Mucosa of rectum (tissue), 2 donors: ENCODE measurements at regions not wholly inside any gene's neighbourhood (a gene's known extent, or its start where the extent isn't known, plus 50 kb on each side); places are given as distances from the start of the nearest gene placed in this dataset.
"Not testable (repeated sequence)": the region's sequence is repeated elsewhere in the genome, so short reads cannot be mapped to it uniquely, and the experiment has no call there.

ENCODE experiments used
- H3K27ac ChIP-seq, 2 donors: one replicate each; pipeline ENCODE4 v1.7.0; 2013; ENCODE audit warnings: inconsistent platforms in 2 of 2, low read depth in 2 of 2, low read length in 2 of 2
- H3K27me3 ChIP-seq, 2 donors: one replicate each; pipeline ENCODE4 v1.7.0; 2013; ENCODE audit warnings: low read length in 2 of 2; ENCODE audit not compliant: control insufficient read depth in 2 of 2, insufficient read depth in 2 of 2
- H3K36me3 ChIP-seq, 2 donors: one replicate each; pipeline ENCODE4 v1.7.0; 2013; ENCODE audit warnings: low read length in 2 of 2; ENCODE audit not compliant: control insufficient read depth in 2 of 2, insufficient read depth in 2 of 2
- H3K4me1 ChIP-seq, 2 donors: one replicate each; pipeline ENCODE4 v1.7.0; 2013; ENCODE audit warnings: low read length in 2 of 2, mild to moderate bottlenecking in 1 of 2; ENCODE audit not compliant: control insufficient read depth in 2 of 2, insufficient read depth in 2 of 2
- H3K4me3 ChIP-seq, 2 donors: one replicate each; pipeline ENCODE4 v1.7.0; 2013; ENCODE audit warnings: low read length in 2 of 2
- H3K9ac ChIP-seq, 2 donors: one replicate each; pipeline ENCODE4 v1.7.0; 2013; ENCODE audit warnings: low read length in 2 of 2, low read depth in 1 of 2, mild to moderate bottlenecking in 1 of 2
- H3K9me3 ChIP-seq, 2 donors: one replicate each; pipeline ENCODE4 v1.7.0; 2013; ENCODE audit warnings: low read length in 2 of 2; ENCODE audit not compliant: control insufficient read depth in 2 of 2
- donor health status: healthy.
- donor health status: Normal muscosa, but diverticular disease.

DNA sequence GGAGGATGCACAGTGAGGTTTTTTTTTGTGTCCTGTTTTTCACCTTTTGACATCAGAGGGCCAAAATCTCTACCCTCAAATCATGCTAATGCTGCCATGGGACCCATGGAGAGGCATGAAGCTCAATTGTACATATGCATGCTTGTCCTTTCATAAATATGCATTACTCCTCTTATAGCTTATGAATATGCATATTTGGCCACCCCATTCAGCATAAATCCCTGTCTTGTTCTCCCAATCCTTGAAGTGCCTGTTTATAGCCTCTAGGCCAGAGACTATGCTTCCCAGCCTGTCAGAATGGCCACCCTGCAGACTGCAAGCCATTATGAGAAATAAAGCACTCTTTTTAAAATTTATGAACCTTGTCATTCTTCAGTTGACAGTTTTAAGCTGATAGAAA, 696.4 kb upstream of the ZNF804A start:
- Histone ChIP-seq H3K27me3 (no peaks in the 10 kb centered on the region), H3K4me3 (no peak overlapping the region), H3K9me3 (no peaks in the 10 kb centered on the region), H3K27ac (no peak overlapping the region), H3K9ac (no peak overlapping the region), H3K36me3 (no peaks in the 10 kb centered on the region), H3K4me1 (no peaks in the 10 kb centered on the region)

DNA sequence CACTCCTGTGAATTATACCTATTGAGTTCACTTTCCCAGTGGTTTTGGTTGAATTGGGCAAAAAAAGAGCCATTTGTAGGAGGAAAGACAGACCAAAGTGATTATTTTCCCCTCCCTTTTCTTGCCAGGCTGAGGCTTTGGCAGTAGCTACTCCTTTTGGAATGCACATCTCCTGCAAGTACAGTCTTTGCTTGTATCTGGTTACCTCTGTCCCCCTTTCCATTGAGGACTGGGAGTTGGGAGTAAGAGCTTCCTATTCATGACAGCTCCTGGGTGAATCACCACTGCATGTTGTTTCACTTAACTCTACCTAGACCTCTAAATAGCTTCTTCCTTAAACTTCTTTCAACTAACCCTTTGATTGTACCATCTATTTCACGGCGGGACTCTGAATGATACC, 695.3 kb upstream of the ZNF804A start:
- H3K27me3 ChIP-seq, result no peaks in the 10 kb centered on the region
- H3K9me3 ChIP-seq, result no peaks in the 10 kb centered on the region
- no peak overlapping the region for H3K4me3 ChIP-seq
- no peak overlapping the region for H3K9ac ChIP-seq
- H3K27ac ChIP-seq, result no peak overlapping the region
- no peaks in the 10 kb centered on the region for H3K4me1 ChIP-seq
- H3K36me3 ChIP-seq, result no peaks in the 10 kb centered on the region

DNA sequence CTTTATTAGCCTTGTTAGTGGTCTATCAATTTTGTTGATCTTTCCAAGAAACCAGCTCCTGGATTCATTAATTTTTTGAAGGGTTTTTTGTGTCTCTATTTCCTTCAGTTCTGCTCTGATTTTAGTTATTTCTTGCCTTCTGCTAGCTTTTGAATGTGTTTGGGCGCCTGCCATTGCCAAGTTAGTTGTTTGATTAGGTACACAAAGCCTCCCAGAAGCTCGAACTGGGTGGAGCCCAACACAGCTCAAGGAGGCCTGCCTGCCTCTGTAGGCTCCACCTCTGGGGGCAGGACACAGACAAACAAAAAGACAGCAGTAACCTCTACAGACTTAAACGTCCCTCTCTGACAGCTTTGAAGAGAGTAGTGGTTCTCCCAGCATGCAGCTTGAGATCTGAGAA, 682.3 kb upstream of the ZNF804A start:
- not testable (repeated sequence) for H3K36me3 ChIP-seq, H3K9me3 ChIP-seq, H3K9ac ChIP-seq, H3K4me3 ChIP-seq, H3K4me1 ChIP-seq, H3K27ac ChIP-seq, H3K27me3 ChIP-seq

DNA sequence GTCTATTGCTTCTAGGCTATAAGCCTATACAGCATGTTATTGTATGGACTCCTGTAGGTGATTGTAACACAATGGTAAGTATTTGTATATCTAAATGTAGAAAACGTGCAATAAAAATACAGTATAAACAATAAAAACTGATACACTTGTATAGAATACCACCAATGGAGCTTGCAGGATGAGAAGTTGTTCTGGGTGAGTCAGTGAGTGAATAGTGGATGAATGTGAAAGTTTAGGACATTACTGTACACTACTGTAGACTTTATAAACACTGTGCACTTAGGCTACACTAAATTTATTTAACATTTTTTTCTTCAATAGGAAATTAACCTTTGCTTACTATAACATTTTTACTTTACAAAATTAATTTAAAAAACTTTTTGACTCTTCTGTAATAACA, 679.2 kb upstream of the ZNF804A start:
- no peak overlapping the region for H3K4me3 ChIP-seq
- H3K9ac ChIP-seq, result no peak overlapping the region
- no peaks in the 10 kb centered on the region for H3K27me3 ChIP-seq
- H3K4me1 ChIP-seq, result no peaks in the 10 kb centered on the region
- H3K36me3 ChIP-seq, result no peaks in the 10 kb centered on the region
- no peaks in the 10 kb centered on the region for H3K9me3 ChIP-seq
- H3K27ac ChIP-seq, result no peak overlapping the region

DNA sequence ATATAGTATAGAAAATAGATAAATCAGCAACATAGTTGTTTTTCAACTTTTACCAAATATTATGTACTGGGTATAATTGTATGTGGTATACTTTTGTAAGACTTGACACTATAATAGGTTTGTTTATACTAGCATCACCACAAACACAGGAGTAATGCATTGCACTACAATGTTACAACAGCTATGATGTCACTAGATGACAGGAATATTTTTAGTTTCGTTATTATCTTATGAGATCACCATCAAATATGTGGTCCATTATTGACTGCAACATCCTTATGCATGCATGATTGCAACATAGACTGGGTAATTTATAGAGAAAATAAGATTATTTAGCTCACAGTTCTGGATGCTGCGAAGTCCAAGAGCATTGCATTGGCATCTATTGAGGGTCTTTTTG, 678.4 kb upstream of the ZNF804A start:
- H3K9ac ChIP-seq, result no peak overlapping the region
- no peaks in the 10 kb centered on the region for H3K4me1 ChIP-seq
- H3K27me3 ChIP-seq, result no peaks in the 10 kb centered on the region
- H3K27ac ChIP-seq, result no peak overlapping the region
- H3K36me3 ChIP-seq, result no peaks in the 10 kb centered on the region
- no peak overlapping the region for H3K4me3 ChIP-seq
- H3K9me3 ChIP-seq, result no peaks in the 10 kb centered on the region

DNA sequence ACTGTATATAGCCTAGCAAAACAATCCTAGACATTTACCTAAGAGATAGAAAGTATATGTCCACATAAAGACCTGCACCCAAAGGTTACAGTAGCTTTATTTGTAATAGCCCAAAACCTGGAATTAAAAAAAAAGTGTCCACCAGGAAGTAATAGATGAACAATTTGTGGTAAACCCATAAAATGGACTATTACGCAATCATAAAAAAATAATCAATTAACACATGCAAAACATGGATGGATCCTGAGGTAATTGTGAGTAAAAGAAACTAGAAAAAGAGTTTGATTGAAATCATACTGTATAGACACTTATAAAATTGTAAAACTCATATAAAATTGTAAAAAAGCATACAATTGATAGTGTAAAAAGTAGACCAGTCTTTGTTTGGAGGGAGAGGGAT, 673.0 kb upstream of the ZNF804A start:
- H3K9ac ChIP-seq, result no peak overlapping the region
- no peak overlapping the region for H3K4me3 ChIP-seq
- no peak overlapping the region for H3K27ac ChIP-seq
- H3K27me3 ChIP-seq, result no peaks in the 10 kb centered on the region
- no peaks in the 10 kb centered on the region for H3K4me1 ChIP-seq
- no peaks in the 10 kb centered on the region for H3K9me3 ChIP-seq
- no peaks in the 10 kb centered on the region for H3K36me3 ChIP-seq

DNA sequence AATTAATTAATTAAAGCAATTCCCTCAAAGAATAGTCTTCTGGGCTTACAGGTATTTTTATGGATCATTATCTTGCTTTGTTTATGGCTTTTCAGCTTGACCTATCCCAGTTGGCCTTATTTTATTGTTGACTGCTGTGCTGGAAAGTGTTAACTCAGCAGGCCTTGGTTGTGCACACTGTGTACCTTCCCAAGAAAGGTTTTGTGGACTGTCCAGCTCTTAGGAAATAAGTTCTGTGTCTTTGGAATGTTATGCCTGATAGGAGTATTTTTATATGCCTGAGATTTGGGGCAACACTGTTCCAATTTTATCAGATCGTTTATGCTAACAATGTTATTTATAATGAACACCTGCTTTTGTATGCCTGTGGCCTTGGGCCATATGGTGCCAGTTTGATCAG, 671.9 kb upstream of the ZNF804A start:
- Histone ChIP-seq H3K4me3 (no peak overlapping the region), H3K9me3 (no peaks in the 10 kb centered on the region), H3K27ac (no peak overlapping the region), H3K4me1 (no peaks in the 10 kb centered on the region), H3K9ac (no peak overlapping the region), H3K36me3 (no peaks in the 10 kb centered on the region), H3K27me3 (no peaks in the 10 kb centered on the region)

DNA sequence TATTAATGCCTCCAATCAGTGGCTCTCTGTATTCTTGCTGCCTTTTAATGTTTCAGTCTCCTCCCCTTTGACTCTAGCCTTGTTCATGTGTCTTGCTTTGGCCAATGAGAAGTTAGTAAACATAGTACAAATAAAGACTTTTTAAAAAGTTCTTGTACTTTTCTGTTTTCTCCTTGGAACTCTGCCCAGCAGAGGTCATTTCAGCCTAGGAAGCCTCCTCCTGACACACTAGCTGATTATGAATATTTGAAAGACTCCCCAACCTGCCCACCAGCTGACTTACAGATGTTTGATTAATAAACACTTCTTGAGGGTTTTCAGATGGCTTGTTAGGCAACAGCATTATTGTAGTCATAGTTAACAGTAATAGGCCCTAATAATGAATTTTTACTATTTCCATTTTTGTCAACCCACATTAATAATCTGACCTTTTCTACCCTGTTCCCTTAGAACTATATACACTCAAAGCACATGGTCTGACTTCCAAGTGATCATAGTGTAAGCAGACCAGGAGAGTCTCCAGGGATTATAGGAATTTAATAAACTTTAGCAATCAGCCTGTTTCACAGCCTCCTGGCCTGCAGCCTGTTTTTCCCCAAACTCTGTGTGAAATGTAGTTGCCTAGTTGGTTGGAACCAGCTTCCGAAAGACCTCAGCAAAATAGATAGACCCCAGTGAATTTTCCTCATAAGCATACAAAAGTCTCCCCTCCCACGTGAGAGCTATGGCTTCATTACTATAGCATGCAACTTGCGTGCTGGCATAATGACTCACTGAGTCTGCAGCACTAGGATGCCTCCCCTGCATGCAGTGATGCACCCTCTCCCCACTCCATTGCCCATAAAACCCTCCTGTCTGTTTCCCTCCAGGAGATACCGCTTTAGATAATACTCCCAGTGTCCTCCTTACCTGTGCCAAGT, 670.7 kb upstream of the ZNF804A start:
- no peaks in the 10 kb centered on the region for H3K9me3 ChIP-seq
- H3K36me3 ChIP-seq, result no peaks in the 10 kb centered on the region
- no peaks in the 10 kb centered on the region for H3K27me3 ChIP-seq
- H3K4me3 ChIP-seq, result no peak overlapping the region
- H3K27ac ChIP-seq, result no peak overlapping the region
- no peaks in the 10 kb centered on the region for H3K4me1 ChIP-seq
- no peak overlapping the region for H3K9ac ChIP-seq

DNA sequence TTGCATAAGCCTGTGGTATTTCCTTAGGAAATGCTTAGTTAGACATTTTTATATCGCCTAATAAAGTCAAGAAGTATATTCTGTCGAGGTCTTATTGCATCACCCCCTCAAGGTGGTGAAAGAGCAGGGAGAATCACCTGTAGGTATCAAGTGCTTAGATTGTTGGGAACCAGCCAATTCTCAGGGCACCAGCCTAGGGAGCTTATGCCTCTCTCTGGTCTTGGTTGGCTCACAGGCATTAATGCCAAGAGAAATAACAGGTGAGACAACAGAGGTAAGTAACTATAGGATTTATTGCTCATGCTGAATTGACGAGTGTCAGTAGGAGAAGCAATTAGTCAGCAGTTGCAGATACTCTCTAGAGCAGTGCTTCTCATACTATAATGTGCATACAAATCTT, 663.3 kb upstream of the ZNF804A start:
- Histone ChIP-seq H3K9me3 (no peaks in the 10 kb centered on the region), H3K27ac (no peak overlapping the region), H3K36me3 (no peaks in the 10 kb centered on the region), H3K9ac (no peak overlapping the region), H3K27me3 (no peaks in the 10 kb centered on the region), H3K4me3 (no peak overlapping the region), H3K4me1 (no peaks in the 10 kb centered on the region)

DNA sequence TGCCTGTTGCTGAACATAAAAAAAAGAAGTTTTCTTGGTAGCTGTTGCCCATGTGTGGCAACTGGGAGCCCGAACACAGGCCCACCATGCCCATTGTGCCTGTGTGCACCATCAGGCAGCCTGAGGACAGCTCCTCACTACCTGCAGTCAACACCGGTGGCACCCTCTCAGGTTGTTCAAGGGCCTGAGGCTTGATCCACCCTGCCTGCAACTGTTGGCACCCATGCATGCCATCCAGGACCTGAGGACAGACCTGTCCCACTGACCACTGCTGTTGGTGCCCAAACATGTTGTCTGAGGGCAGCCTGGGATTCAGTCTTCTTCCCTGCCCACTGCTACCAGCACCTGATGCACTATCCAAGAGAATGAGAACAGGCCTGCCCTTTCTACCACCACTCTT, 661.1 kb upstream of the ZNF804A start:
- Histone ChIP-seq H3K27me3 (no peaks in the 10 kb centered on the region), H3K36me3 (no peaks in the 10 kb centered on the region), H3K9me3 (no peaks in the 10 kb centered on the region), H3K9ac (no peak overlapping the region), H3K27ac (no peak overlapping the region), H3K4me1 (no peaks in the 10 kb centered on the region), H3K4me3 (no peak overlapping the region)
